ENCODE measurements at regions not wholly inside any gene's neighbourhood (a gene's known extent, or its start where the extent isn't known, plus 50 kb on each side); places are given as distances from the start of the nearest gene placed in this dataset.
"Not testable (repeated sequence)": the region's sequence is repeated elsewhere in the genome, so short reads cannot be mapped to it uniquely, and the experiment has no call there.

DNA sequence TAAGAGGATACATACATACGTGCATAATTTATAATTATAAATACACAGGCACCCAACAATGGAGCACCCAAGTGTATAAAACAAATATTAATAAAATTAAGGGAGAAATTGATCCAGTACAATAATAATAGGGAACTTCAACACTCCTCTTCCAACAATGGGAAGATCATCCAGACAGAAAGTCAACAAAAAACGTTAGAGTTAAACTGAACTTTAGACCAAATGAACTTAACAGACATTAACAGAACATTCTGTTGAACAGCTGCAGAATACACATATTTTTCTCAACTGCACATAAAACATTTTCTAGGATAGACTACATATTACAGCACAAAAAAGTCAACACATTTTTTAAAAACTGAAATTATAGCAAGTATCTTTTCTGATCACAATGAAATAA lies 339.7 kb downstream of the CGGBP1 start:
- no peak for DNase-seq (ENCODE audit: low read depth)

GRCh38 chr3:87710511-87710910 lies 348.3 kb downstream of the CGGBP1 start:
- DNase-seq (ENCODE audit: low read depth): no peak

- DNase-seq (ENCODE audit: low read depth): no peak
Observed at GRCh38 chr3:87710028-87710427, 348.8 kb downstream of the CGGBP1 start.

- no peak for DNase-seq (ENCODE audit: low read depth)
Observed at GRCh38 chr3:87706176-87706575, 352.6 kb downstream of the CGGBP1 start.

GRCh38 chr3:87702600-87702999 lies 356.2 kb downstream of the CGGBP1 start:
- DNase-seq (ENCODE audit: low read depth): no peak

DNA sequence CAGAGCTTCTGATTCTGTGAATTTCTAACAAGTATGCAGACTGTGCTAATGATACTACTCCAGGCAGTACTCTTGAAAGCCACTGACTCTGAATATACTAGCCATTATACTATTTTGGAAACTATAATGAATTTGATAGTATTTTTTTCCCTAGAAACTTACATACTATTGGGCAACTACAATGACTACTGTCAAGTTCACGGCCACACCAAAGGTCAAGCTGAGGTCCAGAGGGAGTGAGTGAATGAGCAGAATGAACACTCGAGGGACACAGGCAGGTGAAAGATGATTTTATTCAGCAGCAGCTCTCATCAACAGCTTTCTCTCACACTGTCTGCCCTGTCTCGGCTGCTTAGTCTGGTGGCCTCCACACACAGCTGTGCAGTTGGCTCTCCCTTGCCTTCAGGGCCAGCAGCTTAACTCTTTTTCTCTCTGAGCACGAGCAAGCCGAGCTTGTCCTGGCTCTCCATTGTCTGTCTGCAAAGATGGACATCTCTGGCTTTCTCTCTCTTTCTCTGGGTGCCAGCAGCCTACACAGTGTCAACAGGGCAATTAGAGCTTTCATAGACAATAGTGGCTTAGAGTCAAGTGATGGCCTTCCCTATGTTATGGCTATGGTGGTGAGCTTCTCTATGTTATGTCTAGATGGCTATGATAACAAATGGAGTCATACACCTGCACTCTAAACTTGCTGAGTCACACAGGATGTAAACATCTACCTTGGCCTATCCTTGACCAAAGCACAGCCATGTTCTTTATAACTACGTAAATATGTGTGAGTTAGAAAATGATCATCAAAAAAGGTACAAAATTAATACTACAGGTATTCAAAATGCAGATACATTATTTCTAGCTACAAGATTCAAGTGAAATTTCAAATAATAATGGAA lies 362.4 kb downstream of the CGGBP1 start:
- no peak for DNase-seq (ENCODE audit: low read depth)

DNA sequence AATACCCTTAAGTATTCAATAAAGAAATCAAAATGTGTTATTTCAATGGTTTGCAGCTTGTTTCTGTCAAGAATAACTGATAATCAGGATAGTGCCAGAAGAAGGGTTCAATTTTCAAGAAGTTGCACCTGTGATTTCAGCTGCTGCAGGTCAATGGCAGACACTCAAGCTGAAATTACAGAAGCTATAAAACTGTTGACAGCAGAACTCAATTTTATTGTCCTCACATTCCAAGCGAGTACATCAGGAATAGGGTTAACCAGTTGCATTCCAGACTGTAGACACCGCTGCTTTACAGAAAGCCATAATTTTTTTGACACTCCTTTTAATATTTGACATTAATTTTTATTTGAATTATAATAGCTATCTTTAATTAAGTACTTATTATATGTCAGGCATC lies 364.1 kb downstream of the CGGBP1 start:
- DNase-seq (ENCODE audit: low read depth): no peak

DNA sequence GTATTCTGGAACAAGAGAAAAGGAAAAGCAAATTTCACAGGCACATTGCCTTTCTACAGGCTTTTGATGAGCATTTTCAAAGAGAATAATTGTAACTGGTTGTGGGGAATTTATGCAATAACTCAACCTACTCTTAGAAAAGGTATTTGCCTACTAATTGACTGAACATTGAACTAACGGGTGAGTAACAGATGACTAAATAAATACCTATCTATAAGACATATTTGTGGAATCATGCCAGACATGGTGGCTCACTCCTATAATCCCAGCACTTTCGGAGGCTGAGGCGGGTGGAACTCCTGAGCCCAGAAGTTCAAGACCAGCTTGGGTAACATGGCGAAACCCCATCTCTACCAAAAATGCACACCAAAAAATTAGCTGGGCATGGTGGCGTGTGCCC lies 367.7 kb downstream of the CGGBP1 start:
- no peak for DNase-seq (ENCODE audit: low read depth)

DNA sequence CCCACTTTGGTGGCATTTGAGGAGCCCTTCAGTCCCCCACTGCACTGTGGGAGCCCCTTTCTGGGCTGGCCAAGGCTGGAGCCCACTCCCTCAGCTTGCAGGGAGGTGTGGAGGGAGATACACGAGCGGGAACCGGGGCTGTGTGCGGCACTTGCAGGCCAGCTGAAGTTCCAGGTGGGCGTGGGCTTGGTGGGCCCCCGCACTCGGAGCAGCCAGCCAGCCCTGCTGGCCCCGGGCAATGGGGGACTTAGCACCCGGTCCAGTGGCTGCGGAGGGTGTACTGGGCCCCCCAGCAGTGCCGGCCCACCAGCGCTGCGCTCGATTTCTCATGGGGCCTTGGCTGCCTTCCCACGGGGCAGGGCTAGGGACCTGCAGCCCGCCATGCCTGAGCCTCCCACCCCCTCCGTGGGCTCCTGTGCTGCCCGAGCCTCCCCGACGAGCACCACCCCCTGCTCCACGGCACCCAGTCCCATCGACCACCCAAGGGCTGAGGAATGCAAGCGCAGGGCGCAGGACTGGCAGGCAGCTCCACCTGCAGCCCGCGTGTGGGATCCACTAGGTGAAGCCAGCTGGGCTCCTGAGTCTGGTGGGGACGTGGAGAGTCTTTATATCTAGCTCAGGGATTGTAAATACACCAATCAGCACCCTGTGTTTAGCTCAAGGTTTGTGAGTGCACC lies 379.7 kb downstream of the CGGBP1 start:
- DNase-seq (ENCODE audit: low read depth): not testable (repeated sequence)

DNA sequence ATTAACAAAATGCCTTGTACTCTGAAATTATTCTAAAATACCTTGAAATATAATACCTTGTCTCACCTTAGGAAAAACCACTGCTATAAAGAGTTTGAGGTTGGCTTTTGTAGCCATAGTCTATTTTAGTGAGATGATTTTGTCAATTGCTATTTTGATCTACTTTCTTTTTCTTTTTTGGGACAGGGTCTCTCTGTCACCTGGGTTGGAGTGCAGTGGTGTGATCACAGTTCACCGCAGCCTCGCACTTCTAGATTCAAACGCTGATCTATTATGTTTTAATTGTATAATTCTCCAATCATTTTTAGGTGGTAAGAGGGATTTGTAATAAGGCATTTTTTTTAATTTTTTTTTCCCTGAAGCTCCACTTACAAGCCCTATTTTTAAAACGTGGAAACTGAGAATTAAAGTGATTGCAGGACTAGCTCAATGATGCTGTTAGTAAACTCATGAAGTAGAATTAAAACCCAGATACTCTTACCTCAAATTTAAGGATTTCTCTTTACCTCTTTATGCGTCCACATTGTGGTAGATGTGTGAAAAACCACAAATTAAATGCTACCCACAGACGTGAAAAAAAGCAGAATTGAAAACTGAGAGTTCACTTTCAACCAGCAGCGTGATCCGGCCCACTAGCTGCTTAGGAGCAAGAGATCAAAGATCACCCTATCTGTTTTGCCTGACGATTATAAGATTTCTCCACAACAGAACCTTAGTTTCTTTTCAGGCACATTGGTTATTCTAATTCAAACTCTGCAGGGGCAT lies 384.2 kb downstream of the CGGBP1 start:
- DNase-seq (ENCODE audit: low read depth): no peak

DNA sequence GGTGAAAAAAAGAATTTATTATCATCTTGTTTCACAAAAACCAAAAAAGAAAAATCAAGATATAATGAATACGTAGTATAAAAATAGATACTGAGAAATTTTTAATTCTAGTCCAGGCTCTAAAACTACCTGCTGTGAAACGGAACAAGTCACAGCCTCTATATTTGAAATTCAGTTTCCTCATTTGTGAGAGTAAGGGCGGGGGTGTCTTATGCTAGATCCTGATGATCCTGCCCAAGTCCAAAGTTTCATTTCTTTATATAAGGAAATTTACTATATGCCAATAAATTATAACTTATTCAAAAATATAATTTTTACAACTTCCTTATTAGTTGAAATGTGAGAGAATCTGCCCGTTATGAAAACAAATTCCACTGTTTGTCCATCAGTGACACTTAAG lies 385.7 kb downstream of the CGGBP1 start:
- no peak for DNase-seq (ENCODE audit: low read depth)

DNA sequence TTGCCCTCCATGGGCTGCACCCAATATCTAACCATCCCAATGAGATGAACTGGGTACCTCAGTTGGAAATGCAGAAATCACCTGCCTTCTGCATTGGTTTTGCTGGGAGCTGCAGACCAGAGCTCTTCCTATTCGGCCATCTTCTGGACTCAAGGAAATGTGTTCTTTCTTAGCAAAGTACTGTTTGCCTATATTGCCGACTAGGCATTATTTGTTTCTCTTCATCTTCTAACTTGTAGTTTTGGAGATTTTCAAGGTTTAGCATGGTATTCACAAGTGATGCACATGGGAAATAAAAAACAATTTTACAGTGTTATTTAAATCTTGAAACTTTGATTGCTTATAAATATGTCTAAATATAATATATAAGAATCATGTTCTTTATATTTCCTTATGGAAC lies 377.8 kb upstream of the POU1F1 start:
- no peak for DNase-seq (ENCODE audit: low read depth)

- DNase-seq (ENCODE audit: low read depth): not testable (repeated sequence)
Observed at GRCh38 chr3:87653138-87653537, 376.8 kb upstream of the POU1F1 start.

DNA sequence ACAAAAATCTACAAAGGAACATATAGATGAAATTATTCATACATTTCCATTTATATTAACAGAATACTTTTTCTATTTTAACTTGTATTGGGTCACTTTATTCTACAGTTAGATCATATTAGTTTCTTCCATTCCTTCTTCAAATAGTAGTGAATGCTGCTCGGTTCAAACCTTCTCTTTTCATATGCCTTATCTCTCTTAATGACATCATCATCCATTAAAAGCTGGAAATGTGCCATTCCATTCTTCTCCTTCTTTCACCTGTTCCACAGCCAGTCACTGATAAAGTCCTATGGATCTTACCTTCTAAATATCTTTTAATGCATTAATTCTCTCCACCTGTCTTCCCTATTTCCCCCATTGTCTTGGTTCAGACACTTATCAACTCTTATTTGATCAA lies 358.0 kb upstream of the POU1F1 start:
- DNase-seq (ENCODE audit: low read depth): no peak

DNA sequence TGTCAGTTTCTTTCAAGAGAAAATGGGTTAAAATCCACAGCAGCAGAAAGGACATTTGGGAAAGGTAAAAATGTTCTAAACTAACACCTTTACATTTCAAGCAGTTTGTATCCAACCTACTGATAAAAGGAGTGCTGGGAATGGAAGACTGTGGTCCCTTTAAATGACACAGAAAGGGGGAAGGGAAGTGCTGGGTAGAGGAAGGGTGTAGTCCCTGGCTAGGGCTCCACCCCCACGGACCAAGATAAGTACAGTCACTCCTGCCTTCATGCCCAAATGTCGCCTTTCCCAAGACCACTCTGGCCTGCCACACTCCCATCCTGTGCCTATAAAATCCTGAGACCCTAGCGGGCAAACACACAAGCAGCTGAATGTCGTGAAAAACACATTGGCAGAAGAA lies 350.9 kb upstream of the POU1F1 start:
- no peak for DNase-seq (ENCODE audit: low read depth)

GRCh38 chr3:87626546-87626945 lies 350.2 kb upstream of the POU1F1 start:
- no peak for DNase-seq (ENCODE audit: low read depth)

DNA sequence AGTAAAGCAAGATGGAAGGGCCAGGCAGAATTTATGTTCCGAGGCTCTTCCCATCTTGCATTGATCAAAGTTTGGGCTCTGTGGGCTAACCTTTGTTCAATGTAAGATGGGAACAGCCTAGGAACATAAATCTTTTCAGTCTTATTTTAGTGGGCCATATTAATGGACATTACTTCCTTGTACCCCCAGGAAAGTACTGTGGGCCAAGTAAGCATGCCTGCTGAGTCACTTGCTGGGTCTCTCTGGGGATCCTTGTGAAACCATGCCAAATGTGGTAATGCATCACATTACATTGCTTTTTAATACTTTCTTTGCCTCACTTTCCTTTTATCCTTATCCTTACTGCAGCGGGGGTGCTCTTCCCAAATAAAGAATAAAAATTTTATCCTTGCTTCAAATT lies 349.5 kb upstream of the POU1F1 start:
- DNase-seq (ENCODE audit: low read depth): no peak

DNA sequence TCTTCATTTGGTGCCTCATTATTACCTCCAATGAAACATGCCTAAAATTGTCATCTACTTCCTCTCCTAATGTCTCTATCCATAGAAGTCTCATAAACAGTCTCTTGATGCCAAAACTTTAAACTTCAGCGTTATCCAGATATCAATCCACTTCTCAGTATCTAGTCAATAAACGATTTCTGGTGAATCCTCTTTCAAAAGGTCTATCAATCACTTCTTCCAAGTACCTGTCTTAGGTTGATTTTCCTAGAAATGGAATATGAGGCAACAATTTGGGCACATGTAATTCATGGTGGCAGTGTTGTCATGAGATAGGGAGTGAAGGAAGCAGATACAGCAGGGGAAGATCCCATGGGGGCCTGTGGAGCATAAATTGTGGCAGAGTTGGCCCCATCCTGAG lies 348.5 kb upstream of the POU1F1 start:
- DNase-seq (ENCODE audit: low read depth): no peak

DNA sequence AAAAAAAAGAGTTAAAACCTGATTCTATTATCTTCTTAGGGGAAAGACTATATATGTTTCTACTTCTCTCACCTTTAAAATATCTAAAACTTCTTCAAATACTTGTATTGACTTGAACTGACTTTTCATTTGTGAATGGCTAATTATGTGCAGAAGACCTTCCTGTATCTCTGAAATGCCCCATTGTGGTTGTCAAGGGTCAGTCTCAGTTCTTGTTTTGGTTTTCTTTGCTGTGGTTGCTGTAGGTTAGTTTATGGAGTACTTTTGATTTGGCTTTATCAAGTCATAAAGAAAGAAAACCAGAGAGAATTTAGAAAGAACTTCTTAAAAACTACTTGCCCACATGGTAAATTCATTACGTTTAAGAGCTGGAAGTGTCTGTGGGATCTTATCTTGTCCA lies 345.3 kb upstream of the POU1F1 start:
- DNase-seq (ENCODE audit: low read depth): no peak

GRCh38 chr3:87615506-87615905 lies 339.1 kb upstream of the POU1F1 start:
- DNase-seq (ENCODE audit: low read depth): no peak

DNA sequence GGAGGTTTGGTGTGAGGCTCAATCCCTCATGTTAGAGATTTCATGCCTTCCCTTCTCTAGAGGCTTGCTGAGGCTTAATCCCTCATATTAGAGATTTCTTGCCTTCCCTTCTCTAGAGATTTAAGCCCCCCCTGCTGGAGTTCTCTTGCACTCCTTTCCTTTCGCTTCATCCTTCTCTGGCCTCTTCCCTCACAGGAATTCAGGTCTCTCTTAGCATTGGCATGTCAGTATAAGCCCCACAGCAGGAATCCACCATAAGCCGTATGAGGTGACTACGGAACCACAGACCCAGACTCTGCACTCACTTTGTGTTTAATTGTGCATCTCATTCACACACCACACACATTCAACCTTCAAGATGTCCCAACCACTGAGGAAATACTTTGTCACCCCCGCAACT lies 338.6 kb upstream of the POU1F1 start:
- no peak for DNase-seq (ENCODE audit: low read depth)

DNA sequence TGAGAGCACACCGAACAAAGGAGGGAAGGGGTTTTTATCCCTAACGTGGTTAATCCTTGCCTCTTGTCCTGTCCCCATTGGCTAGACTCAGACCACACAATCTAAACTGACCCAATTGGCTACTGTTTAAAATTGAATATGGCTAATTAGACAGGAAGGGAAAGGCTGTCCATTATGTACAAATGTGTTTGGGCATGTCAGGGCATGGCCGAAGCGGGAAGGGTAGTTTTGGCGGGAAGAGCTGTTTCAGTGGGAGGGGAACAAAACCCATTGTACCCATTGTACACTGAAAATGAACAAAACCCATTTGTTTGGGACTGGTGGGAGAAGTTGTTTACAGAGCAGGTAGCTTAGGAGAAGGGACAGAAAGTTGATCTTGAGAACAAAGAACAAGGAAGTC lies 330.9 kb upstream of the POU1F1 start:
- DNase-seq (ENCODE audit: low read depth): no peak

GRCh38 chr3:87595798-87596197 lies 319.4 kb upstream of the POU1F1 start:
- no peak for DNase-seq (ENCODE audit: low read depth)
